NOMO-1 treated with DMSO at 0.1 percent for 48 hours (cell line): ENCODE measurements at regions not wholly inside any gene's neighbourhood (a gene's known extent, or its start where the extent isn't known, plus 50 kb on each side); places are given as distances from the start of the nearest gene placed in this dataset.
"Not testable (repeated sequence)": the region's sequence is repeated elsewhere in the genome, so short reads cannot be mapped to it uniquely, and the experiment has no call there.

ENCODE experiments used
- DNase-seq: peaks from one replicate; lab custom pipeline; 2025; ENCODE audit not compliant: unreplicated experiment; lab: John Stamatoyannopoulos, UW

DNA sequence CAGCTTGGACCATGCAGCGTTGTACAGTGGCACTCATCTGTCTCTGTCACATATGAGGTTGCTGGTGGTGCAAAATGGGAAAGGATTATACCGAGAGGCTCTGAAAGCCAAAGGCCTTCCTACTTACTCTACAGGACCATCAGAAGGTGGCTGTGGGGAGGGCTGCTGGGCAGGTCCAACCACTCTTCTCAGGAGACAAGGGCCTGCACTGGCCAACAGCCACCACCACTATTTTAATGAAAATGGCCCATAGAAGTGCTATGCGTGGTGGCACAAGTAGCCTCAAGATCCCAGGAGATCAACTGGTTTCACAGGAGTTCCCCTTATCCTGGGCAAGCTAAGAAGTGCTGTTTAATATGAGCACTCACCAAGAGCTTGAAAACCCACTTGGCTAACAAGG lies 52.3 kb downstream of the MRPL57 start:
- DNase-seq = no peak

DNA sequence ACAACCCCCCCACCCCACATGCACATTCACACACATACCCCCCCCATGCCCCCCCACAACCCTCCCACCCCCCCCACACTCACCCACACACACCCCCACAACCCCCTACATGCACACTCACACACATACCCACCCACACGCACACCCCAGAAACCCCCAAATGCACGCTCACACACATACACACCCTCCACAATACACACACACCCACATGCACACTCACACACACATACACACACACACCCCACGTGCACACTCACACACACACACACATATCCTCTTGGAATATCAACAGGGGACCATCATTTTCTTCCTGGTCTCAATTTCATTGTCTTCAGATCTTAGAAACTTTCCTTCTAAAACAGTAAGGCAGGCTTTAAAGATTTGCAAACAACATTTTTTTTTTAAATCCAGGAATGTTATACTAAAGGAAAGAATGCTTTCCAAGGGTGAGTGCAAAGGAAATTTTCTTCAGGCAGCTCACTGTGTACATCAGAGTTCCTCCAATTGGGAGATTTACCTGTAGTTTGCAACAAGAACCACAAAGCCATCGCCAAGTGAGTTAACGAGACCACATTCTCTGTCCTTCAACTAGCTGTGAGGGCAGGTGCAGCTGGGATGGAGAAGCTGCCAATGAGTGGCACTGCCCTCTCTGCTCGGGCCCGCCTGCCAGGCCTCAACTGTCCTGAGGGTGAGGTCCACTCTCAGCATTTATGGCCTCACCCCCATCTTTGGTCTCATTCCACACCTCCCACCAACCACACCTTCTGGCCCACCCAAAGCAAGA lies 53.0 kb downstream of the MRPL57 start:
- no peak for DNase-seq

DNA sequence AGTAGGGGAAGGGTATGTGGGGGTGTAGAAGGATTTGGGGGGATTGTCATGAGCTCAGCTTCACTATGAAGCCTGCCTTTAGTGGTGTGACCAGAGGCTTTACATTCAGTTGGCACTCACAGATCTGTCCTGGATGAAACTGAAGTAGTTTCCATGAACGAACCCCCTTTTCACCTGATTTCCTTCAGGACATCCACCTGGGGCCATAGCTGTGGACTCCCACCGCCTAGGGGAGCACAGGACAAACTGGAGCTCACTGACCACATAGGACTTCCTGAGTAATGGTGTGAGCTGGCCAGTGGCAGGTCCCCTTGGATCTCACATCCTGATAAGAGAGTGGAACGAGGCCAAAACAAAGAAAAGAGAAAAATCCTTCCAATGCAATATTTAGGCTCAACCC lies 54.1 kb downstream of the MRPL57 start:
- no peak for DNase-seq

DNA sequence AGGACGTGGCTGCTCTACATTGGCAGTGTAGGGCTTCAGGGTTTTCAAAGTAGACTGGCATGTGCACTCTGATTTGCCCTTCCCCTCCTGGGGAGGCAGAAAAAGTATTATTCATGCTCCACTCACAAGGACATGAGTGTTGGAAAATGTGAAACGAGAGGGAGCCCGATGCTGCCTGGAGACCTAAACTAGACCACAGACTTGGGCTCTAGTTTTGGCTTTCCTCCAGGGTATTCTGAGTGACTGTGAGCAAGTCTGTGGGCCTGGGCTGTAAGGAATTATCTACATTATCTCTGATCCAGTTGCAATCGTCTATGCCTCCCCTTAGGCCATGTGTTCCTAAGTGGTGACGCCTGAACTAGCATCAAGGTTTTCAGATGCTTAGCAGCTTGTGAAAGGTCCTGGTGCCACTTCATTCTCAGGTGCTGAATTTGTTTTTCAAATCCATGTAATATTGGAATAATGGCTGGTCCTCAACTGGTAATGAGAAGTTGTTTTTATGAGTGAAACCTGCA lies 55.0 kb downstream of the MRPL57 start:
- no peak for DNase-seq

DNA sequence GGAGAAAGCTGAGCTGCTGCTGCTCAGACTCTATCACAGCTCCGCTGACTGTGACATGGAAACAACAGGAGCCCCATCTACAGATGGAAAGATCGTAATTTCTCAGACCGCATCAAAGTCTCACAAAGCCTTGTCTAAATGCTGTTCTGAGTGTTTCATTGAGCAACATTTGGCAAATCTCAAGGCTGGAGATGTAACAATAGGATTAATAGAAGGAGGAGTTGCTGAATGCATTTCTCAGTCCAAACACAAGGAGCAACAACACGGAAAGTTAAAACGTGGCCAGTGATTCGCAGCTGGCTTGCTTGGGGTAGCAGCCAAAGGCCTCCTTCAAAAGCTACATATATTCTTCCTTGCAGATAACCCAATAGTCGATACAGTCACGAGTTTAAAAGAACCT lies 55.7 kb downstream of the MRPL57 start:
- peak; percentile 74 for DNase-seq

DNA sequence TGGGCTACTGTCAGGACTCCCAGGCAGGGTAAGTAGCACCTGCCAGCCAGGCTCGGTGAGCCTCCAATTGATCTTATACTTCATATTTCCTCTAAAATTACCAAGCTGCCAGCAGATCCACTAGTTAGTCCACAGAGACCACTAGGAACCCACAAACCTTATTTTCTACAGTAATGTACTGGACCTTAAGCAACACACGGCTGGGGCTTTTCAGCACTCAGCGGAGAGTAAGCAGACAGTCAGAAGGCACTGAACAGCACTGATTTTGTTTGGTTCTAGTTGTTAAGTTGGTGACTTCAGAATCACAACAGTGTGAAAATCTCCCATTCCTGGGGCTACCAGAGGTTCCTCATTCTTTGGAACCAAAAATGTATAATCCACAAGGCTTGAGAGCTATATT lies 56.1 kb downstream of the MRPL57 start:
- DNase-seq = no peak

DNA sequence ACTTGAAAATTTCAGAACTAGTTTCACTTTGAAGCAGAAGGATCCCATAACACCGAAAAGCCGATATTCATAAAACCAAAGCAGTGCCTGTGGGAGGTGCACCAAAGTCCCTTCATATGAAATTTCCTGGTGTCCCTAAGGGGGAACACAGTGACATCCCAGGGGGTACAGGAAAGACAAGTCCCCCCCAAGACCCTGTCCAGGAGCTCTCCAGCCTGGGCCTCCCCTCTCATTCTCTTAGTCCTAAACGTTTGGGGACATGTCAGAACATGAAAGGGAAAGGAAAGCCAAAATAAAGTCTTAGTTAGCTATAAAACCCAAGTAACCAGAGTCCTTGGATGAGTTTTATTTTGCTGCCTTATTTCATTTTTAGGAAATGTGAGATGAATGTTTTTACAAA lies 56.6 kb downstream of the MRPL57 start:
- DNase-seq = peak; percentile 20

DNA sequence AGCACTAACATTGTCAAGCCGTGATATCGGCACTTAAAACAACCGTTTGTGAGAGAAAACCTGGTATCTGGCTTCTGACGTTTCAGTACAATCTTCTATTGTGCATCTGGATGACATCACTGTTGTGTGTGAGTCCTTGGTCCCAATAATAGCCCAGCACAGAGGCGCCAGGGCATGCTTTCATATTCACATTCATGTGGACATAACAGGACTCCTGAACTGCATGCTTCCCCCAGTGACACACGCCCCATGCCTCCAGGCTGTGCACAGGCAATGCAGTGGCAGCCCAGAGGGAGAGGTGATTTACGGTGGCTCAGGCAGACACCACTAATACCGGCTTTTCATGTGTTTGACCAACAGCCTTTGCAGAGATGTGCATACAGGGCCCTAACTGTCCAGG lies 58.1 kb downstream of the MRPL57 start:
- no peak for DNase-seq

DNA sequence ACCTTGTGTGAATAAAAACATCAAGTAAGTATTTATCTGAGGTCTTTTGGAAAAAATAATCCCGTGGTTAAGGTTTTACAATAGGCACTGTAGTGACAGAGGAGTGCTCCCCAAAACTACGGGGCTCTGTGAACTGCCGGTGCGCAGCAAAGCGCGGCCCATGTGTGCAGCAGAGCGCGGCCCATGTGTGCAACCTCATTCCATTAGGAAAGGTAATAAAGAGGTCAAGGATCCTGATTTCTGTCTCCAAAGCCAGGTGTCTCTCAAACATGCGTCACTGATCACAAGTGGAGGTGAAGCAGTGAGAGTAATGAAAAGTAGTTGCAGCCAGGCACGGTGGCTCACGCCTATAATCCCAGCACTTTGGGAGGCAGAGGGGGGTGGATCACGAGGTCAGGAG lies 58.7 kb downstream of the MRPL57 start:
- DNase-seq = no peak

DNA sequence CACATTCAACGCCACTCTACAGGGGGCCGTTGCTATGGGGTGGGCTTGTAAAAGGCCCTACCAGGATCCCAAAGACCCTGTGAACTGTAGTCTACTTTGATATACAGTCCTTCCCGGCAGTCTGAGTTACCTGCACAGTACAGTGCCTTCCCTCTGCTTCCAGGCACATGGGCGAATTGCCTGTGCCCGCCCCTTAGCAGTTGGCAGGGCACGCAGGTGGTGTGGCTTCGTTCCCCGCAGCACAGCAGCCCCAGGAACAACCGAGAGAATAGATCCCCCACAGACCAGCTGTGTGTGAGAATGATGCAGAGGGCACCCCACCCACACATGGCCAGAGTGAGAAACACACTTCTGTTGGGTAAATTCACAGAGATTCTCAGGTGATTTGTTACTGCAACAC lies 60.6 kb downstream of the MRPL57 start:
- DNase-seq = no peak

DNA sequence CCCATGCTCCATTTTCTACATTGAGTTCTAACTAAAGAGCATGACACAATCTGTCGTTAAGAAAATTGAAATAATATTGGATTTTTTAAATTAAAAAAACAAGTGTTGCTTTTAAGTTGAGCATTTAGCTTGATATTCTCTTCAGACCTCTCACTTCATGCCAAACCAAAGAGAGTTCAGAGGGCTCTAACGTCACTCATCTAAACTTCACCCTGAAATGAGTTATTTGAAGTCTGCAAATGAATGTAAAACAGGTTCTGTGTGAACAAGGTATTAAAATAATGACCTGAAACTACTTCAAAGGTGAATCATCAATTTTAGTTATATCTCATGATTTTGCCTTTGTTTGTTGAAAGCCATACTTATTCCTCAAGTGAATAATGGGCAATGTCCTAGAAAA lies 61.8 kb downstream of the MRPL57 start:
- DNase-seq = no peak

DNA sequence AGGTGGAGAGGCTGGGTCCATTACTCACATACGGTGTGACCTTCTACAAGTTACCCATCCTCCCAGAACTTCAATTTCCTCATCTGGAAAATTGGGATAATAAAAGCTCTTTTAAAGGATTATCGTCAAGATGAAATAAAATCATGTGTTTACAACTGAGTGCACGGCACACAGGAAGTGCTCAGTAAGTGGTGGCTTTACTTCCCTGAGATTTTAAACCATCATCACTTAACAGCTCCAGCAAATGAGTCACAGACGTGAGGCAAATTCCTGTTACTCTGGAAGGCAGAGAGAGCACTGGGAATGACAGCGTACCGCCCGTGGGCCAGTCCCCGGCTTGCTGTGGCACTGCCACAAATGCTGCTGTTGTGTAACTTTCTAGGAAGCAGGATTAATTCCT lies 64.1 kb downstream of the MRPL57 start:
- no peak for DNase-seq

DNA sequence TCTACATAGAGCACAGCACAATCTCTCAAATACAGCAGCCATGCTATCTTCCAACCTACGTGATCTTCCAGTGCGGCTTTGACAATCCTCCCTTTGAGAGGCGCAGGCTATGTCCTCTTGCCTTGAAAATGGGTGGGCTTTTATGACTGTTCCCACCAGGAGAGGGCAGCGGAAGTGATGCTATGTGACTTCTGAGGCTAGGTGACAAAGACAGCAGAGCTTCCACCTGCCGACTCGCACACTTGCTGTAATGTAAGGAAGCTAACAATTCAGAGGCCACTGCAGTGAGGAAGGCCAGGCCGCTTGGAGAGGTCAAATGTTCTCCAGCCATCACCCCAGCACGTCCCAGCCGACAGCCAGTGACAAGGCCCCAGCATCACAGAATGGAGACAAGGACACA lies 65.8 kb downstream of the MRPL57 start:
- DNase-seq = no peak

DNA sequence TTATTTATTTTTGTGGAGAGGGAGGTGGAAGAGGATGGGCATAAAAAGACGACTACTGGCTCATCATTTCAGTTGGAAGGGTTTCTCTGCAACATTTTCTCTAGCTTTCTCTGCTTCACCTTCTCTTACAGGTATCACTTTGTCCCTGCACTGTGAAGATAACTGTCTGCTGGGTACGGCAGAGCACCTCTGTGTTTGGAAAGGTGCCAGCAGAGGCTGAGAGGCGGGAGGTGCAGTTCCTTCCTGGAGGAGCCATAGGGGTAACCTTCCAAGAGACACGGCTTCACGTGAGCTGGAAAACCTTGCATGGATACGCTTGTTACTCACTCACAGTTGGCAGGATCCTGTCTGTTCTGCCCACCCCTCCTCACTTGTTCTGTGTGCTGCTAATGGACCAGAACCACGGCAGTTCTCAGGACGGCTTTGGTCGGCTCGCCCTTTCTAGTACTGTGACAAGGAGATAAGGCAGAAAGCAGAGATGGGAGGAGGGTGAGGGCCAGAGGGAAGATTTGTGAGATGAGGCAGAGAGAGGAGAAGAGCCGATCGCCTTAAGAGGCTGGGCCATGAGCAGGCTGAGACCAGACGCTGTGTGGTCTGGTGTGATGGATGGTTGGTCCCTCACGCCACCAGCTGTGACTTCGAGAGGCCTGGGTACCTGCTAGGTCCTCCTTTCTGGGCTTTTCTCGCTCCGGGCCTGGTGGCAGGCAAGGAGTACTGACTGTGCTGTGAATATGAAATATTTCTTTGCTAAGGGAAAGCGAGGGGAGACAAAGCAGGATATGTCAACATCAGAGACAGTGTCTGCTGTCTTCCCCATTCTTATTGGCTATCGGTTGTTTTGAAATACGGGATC lies 66.8 kb downstream of the MRPL57 start:
- DNase-seq = no peak

DNA sequence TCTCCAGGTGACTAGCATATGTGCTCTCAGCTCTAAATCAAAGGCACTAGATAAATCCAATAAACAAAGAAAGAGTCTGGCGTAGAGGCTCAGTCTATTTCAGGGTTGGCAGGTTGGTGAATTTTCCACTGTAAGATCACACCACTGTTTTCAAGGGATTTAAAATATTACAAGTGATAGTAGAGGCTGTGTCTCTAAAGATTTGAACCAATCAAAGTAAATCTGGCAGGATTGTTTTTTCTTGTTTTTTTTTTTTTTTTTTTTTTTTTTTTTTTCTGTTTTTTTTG lies 67.4 kb downstream of the MRPL57 start:
- not testable (repeated sequence) for DNase-seq

DNA sequence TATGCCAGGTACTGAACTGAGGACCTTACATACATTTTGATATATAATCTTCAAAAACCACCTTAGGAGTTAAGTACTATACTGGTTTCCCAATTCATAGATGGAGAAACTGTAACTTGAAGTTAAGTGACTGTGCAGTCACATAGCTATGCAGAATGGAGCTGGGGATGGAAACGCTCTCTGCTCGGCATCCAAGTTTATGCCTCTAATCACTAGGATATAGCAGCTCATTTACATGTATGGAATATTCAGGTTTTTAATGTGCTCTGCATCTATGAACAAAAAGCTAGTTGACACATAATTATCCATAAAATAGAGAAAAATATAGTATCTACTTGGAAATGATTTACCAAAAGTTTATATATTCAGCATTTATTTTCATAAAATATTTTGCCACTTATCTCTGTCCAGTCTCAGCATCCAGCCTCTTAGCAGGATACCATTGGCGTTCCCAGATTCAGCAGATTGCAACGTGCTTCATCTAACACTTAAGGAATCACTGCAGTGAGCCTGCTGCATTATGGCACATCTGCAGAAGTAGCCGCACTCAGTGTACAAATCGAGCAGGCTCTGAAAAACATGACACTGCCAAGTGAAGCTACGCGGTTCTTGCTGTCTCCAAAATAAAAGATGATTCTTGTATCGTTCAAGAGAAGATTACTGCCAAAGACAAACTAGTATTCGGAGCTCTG lies 70.4 kb downstream of the MRPL57 start:
- DNase-seq = no peak

DNA sequence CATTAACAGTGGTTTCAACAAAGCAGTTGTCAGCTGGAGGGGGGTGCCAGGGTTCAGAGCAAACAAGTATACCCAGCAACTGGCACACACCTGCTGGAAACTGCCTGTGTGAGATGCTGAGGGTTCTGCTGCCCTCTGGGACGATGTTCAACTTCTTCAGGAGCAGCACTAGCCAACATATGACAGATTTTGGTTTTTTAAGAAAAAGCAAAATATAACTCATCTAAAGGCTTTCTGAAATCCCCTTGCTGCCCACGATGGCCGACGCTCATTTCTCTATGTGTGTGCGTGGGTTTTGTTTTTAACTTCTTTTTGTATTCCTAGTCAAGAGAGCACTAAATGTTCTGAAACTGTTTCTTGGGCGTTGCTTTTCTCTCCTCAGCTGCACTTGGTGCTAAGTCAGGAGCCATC lies 79.9 kb downstream of the MRPL57 start:
- DNase-seq = no peak

DNA sequence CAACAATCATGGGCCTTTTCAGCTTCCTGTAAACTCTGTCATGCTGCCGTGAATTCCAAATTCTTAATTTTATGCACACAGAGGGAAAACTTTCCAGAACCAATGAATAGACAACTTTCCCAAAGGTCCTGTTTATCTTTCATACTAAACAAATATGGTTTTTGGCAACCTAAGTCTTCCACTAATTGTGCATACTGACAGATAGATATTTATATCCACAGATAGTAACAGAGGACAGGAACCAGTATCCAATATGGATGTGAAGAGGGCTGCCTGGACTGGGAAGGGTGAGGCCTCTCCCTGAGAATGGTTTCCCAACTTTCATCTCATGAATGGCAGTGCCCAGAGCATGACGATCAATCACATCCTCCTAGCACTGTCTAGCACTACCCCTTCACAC lies 80.4 kb downstream of the MRPL57 start:
- no peak for DNase-seq

DNA sequence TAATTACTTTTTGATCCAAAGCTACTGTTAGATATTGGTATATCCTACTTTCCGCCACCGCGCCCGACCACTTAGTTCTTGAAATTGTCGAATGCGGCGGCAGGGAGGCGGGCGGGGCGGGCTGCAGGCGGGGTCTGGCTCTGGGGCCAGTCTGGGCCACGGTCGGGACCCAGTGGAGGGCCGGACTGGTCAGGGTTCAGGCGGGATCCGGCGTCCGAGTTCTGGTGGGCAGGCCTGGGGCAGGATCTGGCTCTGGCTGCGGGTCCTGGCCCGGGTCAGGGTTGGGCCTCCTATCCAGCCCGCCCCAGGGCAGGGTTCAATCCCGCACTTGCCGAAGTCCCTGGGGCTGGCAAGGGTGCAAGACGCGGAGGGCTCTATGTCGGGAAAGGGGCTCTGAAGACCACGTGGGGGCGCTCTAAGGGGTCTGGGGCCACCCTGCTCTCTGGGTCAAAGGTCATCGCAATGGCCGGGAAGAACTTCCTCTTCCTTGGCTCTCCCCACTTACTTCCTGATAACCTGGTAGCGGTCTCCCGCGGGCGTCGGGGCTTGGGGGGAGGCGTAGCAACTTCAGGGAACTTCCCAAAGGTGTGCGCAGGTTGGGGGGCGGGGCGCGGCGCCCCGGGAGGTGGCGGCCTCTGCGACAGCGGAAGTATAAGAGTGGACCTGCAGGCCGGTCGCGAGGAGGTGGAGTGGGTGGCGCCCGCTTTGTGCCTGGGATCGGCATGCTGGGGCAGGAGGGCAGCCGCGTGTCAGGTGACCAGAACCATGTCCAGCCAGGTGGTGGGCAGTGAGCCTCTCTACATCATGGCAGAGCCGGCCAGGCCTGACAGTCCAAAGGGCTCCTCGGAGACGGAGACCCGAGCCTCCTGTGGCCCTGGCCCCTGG lies 83.4 kb downstream of the MRPL57 start:
- no peak for DNase-seq

DNA sequence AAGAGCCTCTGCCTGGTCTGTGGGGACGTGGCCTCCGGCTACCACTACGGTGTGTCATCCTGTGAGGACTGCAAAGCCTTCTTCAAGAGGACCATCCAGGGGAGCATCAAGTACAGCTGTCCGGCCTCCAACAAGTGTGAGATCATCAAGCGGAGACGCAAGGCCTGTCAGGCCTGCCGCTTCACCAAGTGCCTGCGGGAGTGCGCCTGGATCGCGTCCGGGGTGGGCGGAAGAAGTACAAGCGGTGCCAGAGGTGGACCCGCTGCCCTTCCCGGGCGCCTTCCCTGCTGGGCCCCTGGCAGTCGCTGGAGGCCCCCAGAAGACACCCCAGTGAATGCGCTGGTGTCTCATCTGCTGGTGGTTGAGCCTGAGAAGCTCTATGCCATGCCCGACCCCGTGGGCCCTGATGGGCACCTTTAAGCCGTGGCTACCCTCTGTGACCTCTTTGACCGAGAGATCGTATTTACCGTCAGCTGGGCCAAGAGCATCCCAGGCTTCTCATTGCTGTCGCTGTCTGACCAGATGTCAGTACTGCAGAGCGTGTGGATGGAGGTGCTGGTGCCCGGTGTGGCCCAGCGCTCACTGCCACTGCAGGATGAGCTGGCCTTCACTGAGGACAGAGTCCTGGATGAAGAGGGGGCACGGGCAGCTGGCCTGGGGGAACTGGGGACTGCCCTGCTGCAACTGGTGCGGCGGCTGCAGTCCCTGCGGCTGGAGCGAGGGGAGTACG lies 84.3 kb downstream of the MRPL57 start:
- not testable (repeated sequence) for DNase-seq
